ENCODE measurements at regions not wholly inside any gene's neighbourhood (a gene's known extent, or its start where the extent isn't known, plus 50 kb on each side); places are given as distances from the start of the nearest gene placed in this dataset.
A peak's percentile ranks its signal among the peaks of the same experiment; 100 is the strongest.

GRCh38 chr13:40230833-40231266 lies 435.6 kb downstream of the FOXO1 start:
- no peak for DNase-seq (ENCODE audit: extremely low spot score)
- ChIA-PET CTCF (interaction anchor here (0.7 kb wide), 1 partner anchor 137 kb away, joined by 4 read pairs; no protein-coding TSS in a partner anchor), POLR2A (no interaction called here)
- no peak for TF ChIP-seq HDGF (IDR thresholded peaks at IDR 0.05; ENCODE audit: borderline replicate concordance)
- TF ChIP-seq FOXM1 (IDR thresholded peaks at IDR 0.05; ENCODE audit: borderline replicate concordance): no peak
- TF ChIP-seq TARDBP (IDR thresholded peaks at IDR 0.05): no peak
- no peak for TF ChIP-seq SUZ12 (IDR thresholded peaks at IDR 0.05)
- TF ChIP-seq CTBP1 (IDR thresholded peaks at IDR 0.05; ENCODE audit: borderline replicate concordance): no peak
- no peak for TF ChIP-seq NFRKB (IDR thresholded peaks at IDR 0.05)
- TF ChIP-seq L3MBTL2 (conservative IDR thresholded peaks at IDR 0.05): no peak
- TF ChIP-seq FOXA1 (IDR thresholded peaks at IDR 0.05): no peak
- TF ChIP-seq BHLHE40 (IDR thresholded peaks at IDR 0.05; ENCODE audit: borderline replicate concordance): no peak
- no peak for TF ChIP-seq SP1 (IDR thresholded peaks at IDR 0.05)
- TF ChIP-seq ELF4 (IDR thresholded peaks at IDR 0.05): no peak
- no peak for TF ChIP-seq ARNT (IDR thresholded peaks at IDR 0.05)
- TF ChIP-seq LEF1 (IDR thresholded peaks at IDR 0.05; ENCODE audit: borderline replicate concordance): no peak
- TF ChIP-seq FOXK2 (IDR thresholded peaks at IDR 0.05): no peak
- no peak for TF ChIP-seq ZNF384 (IDR thresholded peaks at IDR 0.05)
- no peak for TF ChIP-seq PKNOX1 (IDR thresholded peaks at IDR 0.05)

- CTCF ChIA-PET: interaction anchor here (0.7 kb wide), 1 partner anchor 137 kb away, joined by 4 read pairs; no protein-coding TSS in a partner anchor
- no peak for DNase-seq (ENCODE audit: extremely low spot score)
- TF ChIP-seq BHLHE40 (IDR thresholded peaks at IDR 0.05; ENCODE audit: borderline replicate concordance) (no peak), NFRKB (IDR thresholded peaks at IDR 0.05) (no peak), SUZ12 (IDR thresholded peaks at IDR 0.05) (no peak), ELF4 (IDR thresholded peaks at IDR 0.05) (no peak), FOXA1 (IDR thresholded peaks at IDR 0.05) (no peak), PKNOX1 (IDR thresholded peaks at IDR 0.05) (no peak), SP1 (IDR thresholded peaks at IDR 0.05) (no peak), ZNF384 (IDR thresholded peaks at IDR 0.05) (no peak), LEF1 (IDR thresholded peaks at IDR 0.05; ENCODE audit: borderline replicate concordance) (no peak), FOXM1 (IDR thresholded peaks at IDR 0.05; ENCODE audit: borderline replicate concordance) (no peak)
- POLR2A ChIA-PET: interaction anchor here (1.3 kb wide), 1 partner anchor 63 kb away, joined by 3 read pairs; no protein-coding TSS in a partner anchor
Observed at GRCh38 chr13:40231311-40231710, 435.1 kb downstream of the FOXO1 start.

- TF ChIP-seq SP1 (IDR thresholded peaks at IDR 0.05): no peak
- no peak for TF ChIP-seq FOXK2 (IDR thresholded peaks at IDR 0.05)
- TF ChIP-seq HDGF (IDR thresholded peaks at IDR 0.05; ENCODE audit: borderline replicate concordance): no peak
- TF ChIP-seq FOXA1 (IDR thresholded peaks at IDR 0.05): no peak
- ChIA-PET POLR2A (interaction anchor here (1.3 kb wide), 1 partner anchor 63 kb away, joined by 3 read pairs; no protein-coding TSS in a partner anchor), CTCF (no interaction called here)
- no peak for DNase-seq (ENCODE audit: extremely low spot score)
Observed at GRCh38 chr13:40231751-40232150, 434.7 kb downstream of the FOXO1 start.

GRCh38 chr13:40232311-40233040 lies 434.0 kb downstream of the FOXO1 start:
- no peak for TF ChIP-seq FOXM1 (IDR thresholded peaks at IDR 0.05; ENCODE audit: borderline replicate concordance)
- no peak for TF ChIP-seq ARNT (IDR thresholded peaks at IDR 0.05)
- no peak for TF ChIP-seq CTBP1 (IDR thresholded peaks at IDR 0.05; ENCODE audit: borderline replicate concordance)
- no peak for TF ChIP-seq PKNOX1 (IDR thresholded peaks at IDR 0.05)
- no peak for TF ChIP-seq HDGF (IDR thresholded peaks at IDR 0.05; ENCODE audit: borderline replicate concordance)
- TF ChIP-seq BHLHE40 (IDR thresholded peaks at IDR 0.05; ENCODE audit: borderline replicate concordance): no peak
- TF ChIP-seq FOXA1 (IDR thresholded peaks at IDR 0.05): no peak
- TF ChIP-seq TARDBP (IDR thresholded peaks at IDR 0.05): no peak
- TF ChIP-seq LEF1 (IDR thresholded peaks at IDR 0.05; ENCODE audit: borderline replicate concordance): no peak
- no peak for TF ChIP-seq SP1 (IDR thresholded peaks at IDR 0.05)
- DNase-seq (ENCODE audit: extremely low spot score): no peak
- POLR2A ChIA-PET: interaction anchor here (1.3 kb wide), 1 partner anchor 64 kb away, joined by 3 read pairs; no protein-coding TSS in a partner anchor
- CTCF ChIA-PET: interaction anchor here (0.6 kb wide), 1 partner anchor 1282 kb away, joined by 3 read pairs; no protein-coding TSS in a partner anchor

- ChIA-PET POLR2A (no interaction called here), CTCF (no interaction called here)
- no peak for DNase-seq (ENCODE audit: extremely low spot score)
- TF ChIP-seq CTBP1 (IDR thresholded peaks at IDR 0.05; ENCODE audit: borderline replicate concordance) (no peak), PKNOX1 (IDR thresholded peaks at IDR 0.05) (0 out of 2 replicates have a peak, but pooled peaks have one; percentile 10), TARDBP (IDR thresholded peaks at IDR 0.05) (no peak), SUZ12 (IDR thresholded peaks at IDR 0.05) (no peak), ARNT (IDR thresholded peaks at IDR 0.05) (no peak), FOXM1 (IDR thresholded peaks at IDR 0.05; ENCODE audit: borderline replicate concordance) (no peak), SP1 (IDR thresholded peaks at IDR 0.05) (no peak)
Observed at GRCh38 chr13:40233731-40234195, 432.7 kb downstream of the FOXO1 start.
